ENCODE measurements at regions not wholly inside any gene's neighbourhood (a gene's known extent, or its start where the extent isn't known, plus 50 kb on each side); places are given as distances from the start of the nearest gene placed in this dataset.

DNA sequence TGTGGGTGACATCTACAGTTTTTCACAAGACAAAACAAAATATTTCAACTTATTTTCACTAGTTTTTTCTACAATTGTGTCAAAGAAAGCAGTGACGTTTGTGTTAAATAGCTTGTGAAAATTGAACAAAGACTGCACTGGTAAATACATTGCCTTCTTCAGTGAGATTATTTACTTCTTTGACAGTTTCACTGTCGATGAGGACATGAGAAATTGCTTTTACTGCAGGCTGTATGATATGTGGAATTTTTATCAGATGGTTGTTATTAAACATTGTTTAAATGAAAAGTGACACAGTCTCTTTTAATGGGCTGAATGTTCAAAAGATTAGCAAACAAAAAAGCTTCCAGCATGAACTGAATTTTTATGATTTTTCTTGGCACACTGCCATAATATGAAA lies 773.9 kb upstream of the CADM2 start:
- no peaks in the 10 kb centered on the region for H3K4me1 ChIP-seq (ENCODE audit: control insufficient read depth, insufficient read depth, low read length)
- H3K27ac ChIP-seq (ENCODE audit: low read depth, low read length), result no peak overlapping the region
- no peak overlapping the region for H3K4me3 ChIP-seq (ENCODE audit: low read depth, low read length)
- peak in 2 of 6 donors; percentile 0 to 2 for DNase-seq (ENCODE audit: low read depth in 4 of 6, low spot score in 6 of 6)
- WGBS (ENCODE audit: insufficient coverage), result 40% methylated on average over 1 of the region's 2 CpGs
- no peaks in the 10 kb centered on the region for H3K36me3 ChIP-seq (ENCODE audit: control insufficient read depth, insufficient read depth, low read length)
- H3K27me3 ChIP-seq (ENCODE audit: control insufficient read depth, insufficient read depth, low read length), result no peaks in the 10 kb centered on the region
- no peaks in the 10 kb centered on the region for H3K9me3 ChIP-seq (ENCODE audit: control insufficient read depth, insufficient read depth, low read length)

DNA sequence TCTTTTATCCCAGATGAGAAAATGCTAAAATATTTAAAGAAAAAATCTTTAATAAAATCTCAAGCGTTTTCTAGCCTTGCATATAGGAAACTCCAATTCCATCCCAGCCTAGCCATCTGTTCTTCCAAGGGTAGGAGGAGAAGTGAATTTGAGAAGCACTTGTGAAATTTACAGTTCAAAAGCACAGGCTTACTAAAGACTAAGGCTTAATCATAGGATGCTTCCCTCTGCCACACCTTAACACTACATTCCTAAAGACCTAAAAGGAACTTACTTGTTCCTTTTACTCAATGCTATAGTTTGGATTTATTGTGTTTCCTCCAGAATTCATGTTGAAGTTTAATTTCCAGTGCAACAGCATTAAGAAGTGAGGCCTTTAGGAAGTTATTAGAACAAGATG lies 764.8 kb upstream of the CADM2 start:
- WGBS (ENCODE audit: insufficient coverage), result no CpG with 5 or more reads among the region's 1 CpG
- H3K9me3 ChIP-seq (ENCODE audit: control insufficient read depth, insufficient read depth, low read length), result peaks cover 2% of the 10 kb centered on the region
- no peak overlapping the region for H3K27ac ChIP-seq (ENCODE audit: low read depth, low read length)
- no peaks in the 10 kb centered on the region for H3K27me3 ChIP-seq (ENCODE audit: control insufficient read depth, insufficient read depth, low read length)
- no peaks in the 10 kb centered on the region for H3K36me3 ChIP-seq (ENCODE audit: control insufficient read depth, insufficient read depth, low read length)
- H3K4me1 ChIP-seq (ENCODE audit: control insufficient read depth, insufficient read depth, low read length), result no peaks in the 10 kb centered on the region
- DNase-seq (ENCODE audit: low read depth in 4 of 6, low spot score in 6 of 6), result no peak
- no peak overlapping the region for H3K4me3 ChIP-seq (ENCODE audit: low read depth, low read length)

DNA sequence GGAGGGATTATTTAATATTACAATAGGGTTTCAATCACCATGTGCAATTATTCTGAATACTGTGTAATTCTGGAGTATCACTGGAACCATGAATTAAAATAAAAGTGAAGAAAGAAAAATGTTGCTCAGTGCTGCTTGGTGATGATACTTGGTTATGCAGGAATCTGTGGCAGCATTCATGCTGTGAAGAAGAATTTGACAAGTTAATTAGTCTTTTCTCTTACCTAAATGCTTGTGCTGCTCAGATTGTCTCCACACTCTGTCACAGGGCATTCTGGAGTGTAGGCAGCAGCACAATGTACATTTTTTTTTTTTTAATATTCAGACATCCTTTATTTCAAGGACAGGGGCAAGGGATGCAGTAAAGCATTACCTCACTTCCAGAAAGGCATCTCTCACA lies 749.3 kb upstream of the CADM2 start:
- Histone ChIP-seq H3K4me1 (ENCODE audit: control insufficient read depth, insufficient read depth, low read length) (no peaks in the 10 kb centered on the region), H3K27ac (ENCODE audit: low read depth, low read length) (no peak overlapping the region), H3K27me3 (ENCODE audit: control insufficient read depth, insufficient read depth, low read length) (no peaks in the 10 kb centered on the region), H3K4me3 (ENCODE audit: low read depth, low read length) (no peak overlapping the region), H3K36me3 (ENCODE audit: control insufficient read depth, insufficient read depth, low read length) (no peaks in the 10 kb centered on the region), H3K9me3 (ENCODE audit: control insufficient read depth, insufficient read depth, low read length) (no peaks in the 10 kb centered on the region)
- DNase-seq (ENCODE audit: low read depth in 4 of 6, low spot score in 6 of 6), result peak in 1 of 6 donors; percentile 1

DNA sequence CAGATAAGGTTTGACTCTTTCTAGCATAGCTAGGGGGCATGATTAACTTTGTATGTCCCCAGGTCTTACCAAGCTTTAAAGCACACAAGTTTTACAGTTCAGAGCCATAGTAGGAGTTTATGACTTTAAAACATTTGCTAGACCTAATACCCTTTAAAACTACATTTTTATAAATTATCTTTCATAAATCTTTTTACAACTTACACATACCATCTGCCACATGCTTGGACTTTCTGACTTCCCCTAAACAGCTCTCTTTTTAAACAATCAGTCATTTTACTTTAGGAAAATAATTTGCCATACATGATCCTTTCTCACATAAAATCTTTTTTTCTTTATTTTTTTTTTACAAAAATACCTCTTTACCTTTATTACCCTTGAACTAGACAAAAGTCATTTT lies 735.3 kb upstream of the CADM2 start:
- H3K27me3 ChIP-seq (ENCODE audit: control insufficient read depth, insufficient read depth, low read length), result no peaks in the 10 kb centered on the region
- H3K4me1 ChIP-seq (ENCODE audit: control insufficient read depth, insufficient read depth, low read length), result no peaks in the 10 kb centered on the region
- DNase-seq (ENCODE audit: low read depth in 4 of 6, low spot score in 6 of 6), result no peak

DNA sequence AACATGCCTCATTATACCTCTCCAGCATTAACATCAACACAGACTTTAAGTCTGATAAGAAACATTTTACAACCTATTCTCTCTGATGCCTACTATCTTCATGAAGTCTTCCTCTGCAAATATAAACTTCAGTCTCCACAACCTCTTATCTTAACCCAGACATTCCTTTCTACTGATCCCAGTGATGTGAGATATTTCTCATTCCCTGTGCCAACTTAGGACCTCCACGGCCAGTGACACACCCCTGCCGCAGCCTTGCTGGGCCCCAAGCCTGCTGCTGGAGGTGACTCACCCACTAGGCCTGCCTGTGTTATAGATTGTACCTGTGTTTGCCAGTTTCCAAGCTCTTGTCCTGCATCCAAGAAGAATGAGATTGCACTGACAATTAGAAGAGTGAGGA lies 734.5 kb upstream of the CADM2 start:
- 89% methylated on average over 2 of the region's 2 CpGs for WGBS (ENCODE audit: insufficient coverage)
- Histone ChIP-seq H3K4me3 (ENCODE audit: low read depth, low read length) (no peak overlapping the region), H3K9me3 (ENCODE audit: control insufficient read depth, insufficient read depth, low read length) (peaks cover 6% of the 10 kb centered on the region), H3K36me3 (ENCODE audit: control insufficient read depth, insufficient read depth, low read length) (no peaks in the 10 kb centered on the region), H3K27ac (ENCODE audit: low read depth, low read length) (no peak overlapping the region), H3K27me3 (ENCODE audit: control insufficient read depth, insufficient read depth, low read length) (no peaks in the 10 kb centered on the region), H3K4me1 (ENCODE audit: control insufficient read depth, insufficient read depth, low read length) (no peaks in the 10 kb centered on the region)
- no peak for DNase-seq (ENCODE audit: low read depth in 4 of 6, low spot score in 6 of 6)

More for the DNA sequence above, 735.3 kb upstream of the CADM2 start:
- no peaks in the 10 kb centered on the region for H3K36me3 ChIP-seq (ENCODE audit: control insufficient read depth, insufficient read depth, low read length)
- H3K27ac ChIP-seq (ENCODE audit: low read depth, low read length), result no peak overlapping the region
- H3K9me3 ChIP-seq (ENCODE audit: control insufficient read depth, insufficient read depth, low read length), result peaks cover 6% of the 10 kb centered on the region
- no peak overlapping the region for H3K4me3 ChIP-seq (ENCODE audit: low read depth, low read length)

DNA sequence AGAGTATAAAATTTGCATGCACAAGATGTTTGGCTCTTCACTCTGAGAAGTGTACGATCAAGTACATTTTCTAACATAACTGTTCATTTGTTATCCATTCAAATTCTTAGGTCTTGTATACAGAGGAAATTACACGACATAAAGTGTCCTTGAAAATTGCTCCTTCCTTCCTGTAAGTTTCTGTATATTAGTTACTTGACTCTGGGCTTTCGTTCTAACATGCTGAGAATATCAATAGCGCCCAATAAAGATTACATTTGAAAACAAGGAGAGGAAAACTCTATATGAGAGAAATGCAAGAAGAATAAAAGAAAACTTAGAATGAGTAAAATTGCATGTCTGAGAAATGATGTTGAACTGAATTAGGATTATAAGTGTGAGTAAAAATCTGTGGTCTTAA lies 722.5 kb upstream of the CADM2 start:
- DNase-seq (ENCODE audit: low read depth in 4 of 6, low spot score in 6 of 6), result no peak
- H3K4me3 ChIP-seq (ENCODE audit: low read depth, low read length), result no peak overlapping the region
- H3K27me3 ChIP-seq (ENCODE audit: control insufficient read depth, insufficient read depth, low read length), result no peaks in the 10 kb centered on the region
- H3K27ac ChIP-seq (ENCODE audit: low read depth, low read length), result no peak overlapping the region
- no peaks in the 10 kb centered on the region for H3K9me3 ChIP-seq (ENCODE audit: control insufficient read depth, insufficient read depth, low read length)
- no CpG with 5 or more reads among the region's 4 CpGs for WGBS (ENCODE audit: insufficient coverage)
- no peaks in the 10 kb centered on the region for H3K4me1 ChIP-seq (ENCODE audit: control insufficient read depth, insufficient read depth, low read length)
- no peaks in the 10 kb centered on the region for H3K36me3 ChIP-seq (ENCODE audit: control insufficient read depth, insufficient read depth, low read length)

DNA sequence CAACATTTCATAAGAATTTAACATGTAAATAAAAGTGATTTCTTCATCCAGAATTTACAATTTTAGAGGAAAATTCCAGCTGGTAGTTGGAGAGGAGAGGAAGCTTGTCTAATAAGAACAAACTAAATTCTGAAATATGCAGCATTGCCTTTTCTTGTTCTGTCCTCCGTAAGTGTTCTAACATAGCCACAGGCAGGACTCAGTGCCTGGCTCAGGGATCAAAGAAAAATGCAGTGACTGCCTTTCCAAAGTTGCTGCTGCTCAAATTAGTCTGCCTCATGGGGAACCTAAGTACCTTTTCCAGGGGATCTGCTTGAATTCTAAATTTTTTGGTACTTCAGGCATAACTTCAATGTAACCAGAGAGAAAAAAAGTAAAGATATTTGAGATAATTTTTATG lies 713.0 kb upstream of the CADM2 start:
- Histone ChIP-seq H3K4me1 (ENCODE audit: control insufficient read depth, insufficient read depth, low read length) (no peaks in the 10 kb centered on the region), H3K27me3 (ENCODE audit: control insufficient read depth, insufficient read depth, low read length) (no peaks in the 10 kb centered on the region), H3K36me3 (ENCODE audit: control insufficient read depth, insufficient read depth, low read length) (no peaks in the 10 kb centered on the region), H3K4me3 (ENCODE audit: low read depth, low read length) (no peak overlapping the region), H3K9me3 (ENCODE audit: control insufficient read depth, insufficient read depth, low read length) (peaks cover 2% of the 10 kb centered on the region), H3K27ac (ENCODE audit: low read depth, low read length) (no peak overlapping the region)
- WGBS (ENCODE audit: insufficient coverage), result no CpG with 5 or more reads among the region's 1 CpG
- DNase-seq (ENCODE audit: low read depth in 4 of 6, low spot score in 6 of 6), result peak in 1 of 6 donors; percentile 1

DNA sequence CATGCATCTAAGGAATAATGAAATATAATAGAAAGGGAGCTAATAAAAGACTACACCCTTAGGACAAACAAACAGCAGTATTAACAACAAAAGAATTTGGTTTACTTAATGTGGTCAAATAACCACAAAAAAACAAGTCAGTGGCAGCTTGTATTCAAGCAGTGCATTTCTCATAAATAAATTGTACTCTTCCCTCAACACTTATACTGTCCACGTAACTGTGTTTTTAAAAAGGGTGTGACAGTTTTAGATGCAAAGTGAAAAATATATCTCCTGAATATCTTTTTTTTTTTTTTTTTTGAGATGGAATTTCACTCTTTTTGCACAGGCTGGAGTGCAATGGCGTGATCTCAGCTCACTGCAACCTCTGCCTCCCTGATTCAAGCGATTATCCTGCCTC lies 698.2 kb upstream of the CADM2 start:
- Histone ChIP-seq H3K4me3 (ENCODE audit: low read depth, low read length) (no peak overlapping the region), H3K36me3 (ENCODE audit: control insufficient read depth, insufficient read depth, low read length) (no peaks in the 10 kb centered on the region), H3K9me3 (ENCODE audit: control insufficient read depth, insufficient read depth, low read length) (no peaks in the 10 kb centered on the region), H3K27me3 (ENCODE audit: control insufficient read depth, insufficient read depth, low read length) (no peaks in the 10 kb centered on the region), H3K27ac (ENCODE audit: low read depth, low read length) (no peak overlapping the region), H3K4me1 (ENCODE audit: control insufficient read depth, insufficient read depth, low read length) (no peaks in the 10 kb centered on the region)
- no CpG with 5 or more reads among the region's 3 CpGs for WGBS (ENCODE audit: insufficient coverage)
- DNase-seq (ENCODE audit: low read depth in 4 of 6, low spot score in 6 of 6), result no peak

DNA sequence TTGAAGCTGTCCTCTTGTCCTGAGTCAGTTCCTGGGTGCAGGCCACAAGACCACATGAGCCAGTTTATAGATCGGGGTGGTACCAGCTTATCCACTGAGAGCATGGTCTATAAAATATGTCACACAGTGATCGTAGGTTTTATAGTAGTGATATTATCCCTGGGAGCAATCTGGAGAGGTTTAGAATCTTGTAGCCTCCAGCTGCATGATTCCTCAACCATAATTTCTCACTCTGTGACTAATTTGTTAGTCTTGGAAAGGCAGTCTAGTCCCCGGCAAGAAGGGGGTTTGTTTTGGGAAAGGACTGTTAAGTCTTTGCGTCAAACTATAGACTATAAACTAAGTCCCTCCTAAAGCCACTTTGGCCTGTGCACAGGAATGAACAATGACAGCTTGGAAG lies 693.0 kb upstream of the CADM2 start:
- H3K27ac ChIP-seq (ENCODE audit: low read depth, low read length), result no peak overlapping the region
- no peak overlapping the region for H3K4me3 ChIP-seq (ENCODE audit: low read depth, low read length)
- no peaks in the 10 kb centered on the region for H3K27me3 ChIP-seq (ENCODE audit: control insufficient read depth, insufficient read depth, low read length)
- no peaks in the 10 kb centered on the region for H3K9me3 ChIP-seq (ENCODE audit: control insufficient read depth, insufficient read depth, low read length)
- no CpG with 5 or more reads among the region's 4 CpGs for WGBS (ENCODE audit: insufficient coverage)
- no peaks in the 10 kb centered on the region for H3K36me3 ChIP-seq (ENCODE audit: control insufficient read depth, insufficient read depth, low read length)
- DNase-seq (ENCODE audit: low read depth in 4 of 6, low spot score in 6 of 6), result no peak
- no peaks in the 10 kb centered on the region for H3K4me1 ChIP-seq (ENCODE audit: control insufficient read depth, insufficient read depth, low read length)

DNA sequence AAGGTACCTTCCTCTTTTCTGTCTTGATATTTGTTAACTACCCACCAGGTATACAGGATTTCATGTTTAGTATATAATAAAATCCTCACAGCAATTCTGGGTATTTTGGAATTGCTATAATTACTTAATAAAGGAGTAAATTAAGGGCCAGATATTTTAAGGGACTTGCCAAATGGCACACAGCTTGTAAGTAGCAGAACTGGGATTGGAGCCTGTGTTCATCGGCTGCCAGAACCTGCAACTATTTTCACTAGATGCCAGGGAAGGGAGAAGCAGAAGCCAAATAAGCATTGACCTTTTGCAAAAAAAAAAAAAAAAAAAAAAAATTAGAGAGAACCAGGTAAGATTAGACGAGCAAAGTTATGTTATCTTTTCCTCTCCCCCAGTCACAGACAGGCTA lies 683.3 kb upstream of the CADM2 start:
- no CpG with 5 or more reads among the region's 2 CpGs for WGBS (ENCODE audit: insufficient coverage)
- Histone ChIP-seq H3K9me3 (ENCODE audit: control insufficient read depth, insufficient read depth, low read length) (no peaks in the 10 kb centered on the region), H3K4me3 (ENCODE audit: low read depth, low read length) (no peak overlapping the region), H3K27ac (ENCODE audit: low read depth, low read length) (no peak overlapping the region), H3K4me1 (ENCODE audit: control insufficient read depth, insufficient read depth, low read length) (no peaks in the 10 kb centered on the region), H3K36me3 (ENCODE audit: control insufficient read depth, insufficient read depth, low read length) (no peaks in the 10 kb centered on the region), H3K27me3 (ENCODE audit: control insufficient read depth, insufficient read depth, low read length) (no peaks in the 10 kb centered on the region)
- DNase-seq (ENCODE audit: low read depth in 4 of 6, low spot score in 6 of 6), result peak in 2 of 6 donors; percentile 17 to 62
